Neural progenitor cell (in vitro differentiated cells): ENCODE measurements at regions not wholly inside any gene's neighbourhood (a gene's known extent, or its start where the extent isn't known, plus 50 kb on each side); places are given as distances from the start of the nearest gene placed in this dataset.
"Not testable (repeated sequence)": the region's sequence is repeated elsewhere in the genome, so short reads cannot be mapped to it uniquely, and the experiment has no call there.

Experiments used
- DNase-seq: peaks from one replicate; pipeline ENCODE4 v3.0.0-alpha.2; 2016; ENCODE audit warnings: low spot score
- H2AFZ ChIP-seq: fragments of 200-600 bp; sonication (generic); replicated peaks from 2 replicates; pipeline ENCODE4 v1.6.1; 2016; ENCODE audit warnings: antibody characterized with exemption
- H3F3A ChIP-seq: fragments of 200-600 bp; sonication (generic); 2 replicates; pipeline ENCODE4 v1.6.1; 2016; ENCODE audit warnings: antibody characterized with exemption, low read depth
- H3K27ac ChIP-seq: fragments of 200-600 bp; sonication (generic); 2 replicates; pipeline ENCODE4 v1.5.1; 2016; ENCODE audit warnings: mild to moderate bottlenecking
- H3K27me3 ChIP-seq: fragments of 200-600 bp; sonication (generic); 2 replicates; pipeline ENCODE4 v1.6.1; 2016; ENCODE audit warnings: mild to moderate bottlenecking, moderate library complexity
- H3K36me3 ChIP-seq: fragments of 200-600 bp; sonication (generic); 2 replicates; pipeline ENCODE4 v1.5.1; 2016
- H3K4me1 ChIP-seq: fragments of 200-600 bp; sonication (generic); 2 replicates; pipeline ENCODE4 v1.6.1; 2016; ENCODE audit warnings: mixed run types
- H3K4me2 ChIP-seq: fragments of 200-600 bp; sonication (generic); 2 replicates; pipeline ENCODE4 v1.6.1; 2016
- H3K4me3 ChIP-seq: fragments of 200-600 bp; sonication (generic); 2 replicates; pipeline ENCODE4 v1.5.1; 2016
- H3K79me2 ChIP-seq: fragments of 200-600 bp; sonication (generic); 2 replicates; pipeline ENCODE4 v1.6.1; 2016; ENCODE audit warnings: low read depth
- H3K9ac ChIP-seq: fragments of 200-600 bp; sonication (generic); 2 replicates; pipeline ENCODE4 v1.6.1; 2016
- H3K9me3 ChIP-seq: fragments of 200-600 bp; sonication (generic); 2 replicates; pipeline ENCODE4 v1.5.1; 2016; ENCODE audit warnings: low read depth
- H4K20me1 ChIP-seq: fragments of 200-600 bp; sonication (generic); 2 replicates; pipeline ENCODE4 v1.6.1; 2016; ENCODE audit warnings: low read depth
- H3K27ac Mint-ChIP-seq: 3 replicates; pipeline ENCODE4 v1.8.0; 2021; ENCODE audit warnings: mixed read lengths
- H3K27me3 Mint-ChIP-seq: 2 replicates; pipeline ENCODE4 v1.8.0; 2022; ENCODE audit warnings: low read depth, mild to moderate bottlenecking, inconsistent platforms, moderate library complexity, mixed read lengths; ENCODE audit not compliant: insufficient read depth
- H3K36me3 Mint-ChIP-seq: 3 replicates; pipeline ENCODE4 v1.8.0; 2021; ENCODE audit warnings: mixed read lengths
- H3K4me1 Mint-ChIP-seq: 3 replicates; pipeline ENCODE4 v1.8.0; 2021; ENCODE audit warnings: mixed read lengths
- H3K4me3 Mint-ChIP-seq: 3 replicates; pipeline ENCODE4 v1.8.0; 2021; ENCODE audit warnings: mild to moderate bottlenecking, moderate library complexity, mixed read lengths
- H3K9me3 Mint-ChIP-seq: 3 replicates; pipeline ENCODE4 v1.8.0; 2020; ENCODE audit warnings: mixed read lengths
- CTCF ChIP-seq: fragments of 200-600 bp; sonication (generic); IDR thresholded peaks from 2 replicates; pipeline ENCODE4 v1.5.1; 2017; ENCODE audit warnings: antibody characterized with exemption, mild to moderate bottlenecking
- EZH2 ChIP-seq: fragments of 200-600 bp; sonication (generic); IDR thresholded peaks from 2 replicates; pipeline ENCODE4 v1.6.1; 2017; ENCODE audit warnings: antibody characterized with exemption, mild to moderate bottlenecking, moderate library complexity
- EZH2phosphoT487 ChIP-seq: fragments of 200-600 bp; sonication (generic); IDR thresholded peaks from 2 replicates; pipeline ENCODE4 v1.6.1; 2017; ENCODE audit warnings: antibody characterized with exemption

GRCh38 chr7:17098515-17098914 is 199.9 kb upstream of the AHR start:
- H4K20me1 ChIP-seq, result no peaks in the 10 kb centered on the region
- Mint-ChIP-seq H3K27ac (no peak overlapping the region), H3K4me1 (peaks cover 7% of the 10 kb centered on the region), H3K4me3 (no peak overlapping the region), H3K27me3 (no peaks in the 10 kb centered on the region), H3K36me3 (no peaks in the 10 kb centered on the region), H3K9me3 (no peaks in the 10 kb centered on the region)
- H3K4me1 ChIP-seq, result no peaks in the 10 kb centered on the region
- H3K79me2 ChIP-seq, result no peaks in the 10 kb centered on the region
- H3K36me3 ChIP-seq, result no peaks in the 10 kb centered on the region
- H3K9ac ChIP-seq, result no peak overlapping the region
- no peak overlapping the region for H3K4me3 ChIP-seq
- no peak overlapping the region for H2AFZ ChIP-seq
- TF ChIP-seq EZH2phosphoT487 (no peak), CTCF (no peak), EZH2 (no peak)
- no peaks in the 10 kb centered on the region for H3F3A ChIP-seq
- DNase-seq, result no peak
- no peak overlapping the region for H3K4me2 ChIP-seq
- H3K9me3 ChIP-seq, result no peaks in the 10 kb centered on the region
- H3K27ac ChIP-seq, result no peak overlapping the region
- H3K27me3 ChIP-seq, result no peaks in the 10 kb centered on the region

GRCh38 chr7:17099083-17099973 is 199.1 kb upstream of the AHR start:
- Mint-ChIP-seq H3K36me3 (no peaks in the 10 kb centered on the region), H3K4me3 (no peak overlapping the region), H3K4me1 (peaks cover 7% of the 10 kb centered on the region), H3K9me3 (no peaks in the 10 kb centered on the region), H3K27ac (no peak overlapping the region), H3K27me3 (no peaks in the 10 kb centered on the region)
- Histone ChIP-seq H4K20me1 (no peaks in the 10 kb centered on the region), H3F3A (no peaks in the 10 kb centered on the region), H3K9ac (no peak overlapping the region), H3K27ac (no peak overlapping the region), H3K79me2 (no peaks in the 10 kb centered on the region), H3K36me3 (no peaks in the 10 kb centered on the region), H3K4me2 (no peak overlapping the region), H3K4me1 (no peaks in the 10 kb centered on the region), H3K9me3 (no peaks in the 10 kb centered on the region), H3K4me3 (no peak overlapping the region), H3K27me3 (no peaks in the 10 kb centered on the region), H2AFZ (no peak overlapping the region)
- no peak for DNase-seq
- TF ChIP-seq EZH2phosphoT487, result no peak
- TF ChIP-seq CTCF, result no peak
- no peak for TF ChIP-seq EZH2

GRCh38 chr7:17099974-17100509 is 198.4 kb upstream of the AHR start:
- not testable (repeated sequence) for H3K27ac ChIP-seq, H3K4me3 ChIP-seq, H3K4me1 ChIP-seq, H2AFZ ChIP-seq, H4K20me1 ChIP-seq, H3K9ac ChIP-seq, H3K4me1 Mint-ChIP-seq, H3K27me3 Mint-ChIP-seq, DNase-seq, H3K9me3 ChIP-seq, H3K9me3 Mint-ChIP-seq, H3K4me3 Mint-ChIP-seq, H3K36me3 ChIP-seq, H3K27ac Mint-ChIP-seq, H3F3A ChIP-seq, H3K79me2 ChIP-seq, H3K36me3 Mint-ChIP-seq, H3K27me3 ChIP-seq, H3K4me2 ChIP-seq

- H4K20me1 ChIP-seq, result no peaks in the 10 kb centered on the region
- H3K9me3 ChIP-seq, result no peaks in the 10 kb centered on the region
- H3K36me3 ChIP-seq, result no peaks in the 10 kb centered on the region
These were observed 197.2 kb upstream of the AHR start for GRCh38 chr7:17101207-17101696.

More at GRCh38 chr7:17101207-17101696, 197.2 kb upstream of the AHR start:
- DNase-seq, result no peak
- Mint-ChIP-seq H3K27me3 (no peaks in the 10 kb centered on the region), H3K9me3 (no peaks in the 10 kb centered on the region), H3K36me3 (no peaks in the 10 kb centered on the region), H3K4me1 (peaks cover 7% of the 10 kb centered on the region), H3K4me3 (no peak overlapping the region), H3K27ac (no peak overlapping the region)
- H3K4me2 ChIP-seq, result no peak overlapping the region
- H3K27ac ChIP-seq, result no peak overlapping the region
- TF ChIP-seq EZH2phosphoT487 (no peak), CTCF (no peak), EZH2 (no peak)
- no peaks in the 10 kb centered on the region for H3K27me3 ChIP-seq
- no peaks in the 10 kb centered on the region for H3K79me2 ChIP-seq
- no peaks in the 10 kb centered on the region for H3K4me1 ChIP-seq
- no peaks in the 10 kb centered on the region for H3F3A ChIP-seq
- H3K4me3 ChIP-seq, result no peak overlapping the region
- no peak overlapping the region for H3K9ac ChIP-seq
- H2AFZ ChIP-seq, result no peak overlapping the region
